ENCODE measurements at regions not wholly inside any gene's neighbourhood (a gene's known extent, or its start where the extent isn't known, plus 50 kb on each side); places are given as distances from the start of the nearest gene placed in this dataset.
A peak's percentile ranks its signal among the peaks of the same experiment; 100 is the strongest.

GRCh38 chr4:52371841-52372240, 287.3 kb downstream of the USP46 start:
- H3K27me3 ChIP-seq (ENCODE audit: insufficient read depth, low read length, poor library complexity, severe bottlenecking), result no peaks in the 10 kb centered on the region
- no peak overlapping the region for H3K27ac ChIP-seq (ENCODE audit: low read depth, low read length)
- H3K4me1 Mint-ChIP-seq, result no peaks in the 10 kb centered on the region
- ChIA-PET CTCF (no interaction called here), POLR2A (no interaction called here)
- H3K36me3 ChIP-seq (ENCODE audit: insufficient read depth, low read length), result no peaks in the 10 kb centered on the region
- no peak overlapping the region for H3K4me3 Mint-ChIP-seq
- H3K36me3 Mint-ChIP-seq, result no peaks in the 10 kb centered on the region
- H3K4me1 ChIP-seq (ENCODE audit: insufficient read depth, low read length), result no peaks in the 10 kb centered on the region
- DNase-seq, result no peak
- no peaks in the 10 kb centered on the region for H3K27me3 Mint-ChIP-seq
- no peak overlapping the region for H3K27ac Mint-ChIP-seq
- H3K4me3 ChIP-seq (ENCODE audit: low read length), result no peak overlapping the region
- no peaks in the 10 kb centered on the region for H3K9me3 ChIP-seq (ENCODE audit: low read length)
- no peaks in the 10 kb centered on the region for H3K9me3 Mint-ChIP-seq

DNA sequence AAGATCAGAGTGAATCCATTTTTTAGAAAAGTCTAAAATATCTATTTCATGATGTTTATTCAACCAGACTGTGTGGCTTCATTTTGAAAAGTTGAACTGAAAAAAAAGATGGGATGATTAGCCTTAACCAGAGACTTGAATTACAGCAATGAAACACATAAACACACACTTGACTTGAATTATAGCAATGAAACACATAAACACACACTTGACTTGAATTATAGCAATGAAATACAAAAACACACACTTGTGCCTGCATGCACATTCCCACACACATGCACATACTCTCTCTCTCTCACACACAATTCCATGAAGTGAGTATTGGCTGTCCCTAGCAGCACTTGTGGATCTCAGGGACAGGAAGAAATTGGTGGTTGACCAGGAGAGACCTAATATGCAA, 286.8 kb downstream of the USP46 start:
- H3K9me3 ChIP-seq (ENCODE audit: low read length), result no peaks in the 10 kb centered on the region
- no peaks in the 10 kb centered on the region for H3K27me3 ChIP-seq (ENCODE audit: insufficient read depth, low read length, poor library complexity, severe bottlenecking)
- H3K27ac ChIP-seq (ENCODE audit: low read depth, low read length), result no peak overlapping the region
- Mint-ChIP-seq H3K27me3 (no peaks in the 10 kb centered on the region), H3K27ac (no peak overlapping the region), H3K9me3 (no peaks in the 10 kb centered on the region), H3K36me3 (no peaks in the 10 kb centered on the region), H3K4me1 (no peaks in the 10 kb centered on the region), H3K4me3 (no peak overlapping the region)
- ChIA-PET POLR2A (no interaction called here), CTCF (no interaction called here)
- no peak overlapping the region for H3K4me3 ChIP-seq (ENCODE audit: low read length)
- no peaks in the 10 kb centered on the region for H3K4me1 ChIP-seq (ENCODE audit: insufficient read depth, low read length)
- H3K36me3 ChIP-seq (ENCODE audit: insufficient read depth, low read length), result no peaks in the 10 kb centered on the region
- DNase-seq, result no peak

DNA sequence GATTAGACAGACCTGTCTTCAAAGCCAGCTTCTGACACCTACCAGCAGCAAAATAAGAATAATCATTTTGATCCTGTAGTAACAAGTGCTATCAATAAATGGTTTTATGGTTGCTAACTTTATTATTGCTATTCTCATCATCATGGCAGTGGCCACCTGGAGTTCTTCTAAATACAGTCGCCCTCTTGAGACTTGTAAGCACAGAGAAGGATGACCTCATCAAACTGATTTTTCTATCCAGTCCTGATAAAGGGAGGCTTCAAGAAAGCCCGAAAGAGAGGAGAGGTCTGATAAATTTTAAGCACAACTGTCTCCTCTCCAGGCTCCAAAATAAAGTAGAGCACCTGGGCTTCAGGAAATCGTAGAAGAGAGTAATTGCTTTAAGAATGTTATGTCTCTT, 286.4 kb downstream of the USP46 start:
- CTCF ChIA-PET, result no interaction called here
- H3K27ac ChIP-seq (ENCODE audit: low read depth, low read length), result no peak overlapping the region

DNA sequence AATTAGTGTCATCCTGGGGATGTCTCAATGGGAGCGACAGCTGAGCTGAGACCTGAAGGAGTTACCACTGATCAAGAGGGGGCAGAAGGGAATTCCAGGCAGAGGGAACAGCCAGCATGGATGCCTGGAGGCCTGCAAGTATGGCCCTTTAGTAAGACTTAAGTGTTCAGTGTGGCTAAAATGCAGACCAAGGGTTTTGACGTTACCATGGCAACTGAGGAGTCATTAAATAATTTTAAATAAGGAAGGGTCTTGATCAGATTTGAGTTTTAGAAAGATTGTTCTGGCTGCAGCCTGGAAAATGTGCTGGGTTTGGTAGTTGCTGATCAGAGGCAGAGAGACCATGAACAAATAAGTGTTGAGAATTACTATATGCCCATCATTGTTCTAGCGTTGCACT, 285.5 kb downstream of the USP46 start:
- no peaks in the 10 kb centered on the region for H3K36me3 Mint-ChIP-seq
- ChIA-PET POLR2A (no interaction called here), CTCF (interaction anchor here (1.5 kb wide), 1 partner anchor 609 kb away, joined by 3 read pairs; no protein-coding TSS in a partner anchor)
- no peaks in the 10 kb centered on the region for H3K4me1 Mint-ChIP-seq
- Histone ChIP-seq H3K4me3 (ENCODE audit: low read length) (no peak overlapping the region), H3K27me3 (ENCODE audit: insufficient read depth, low read length, poor library complexity, severe bottlenecking) (no peaks in the 10 kb centered on the region), H3K4me1 (ENCODE audit: insufficient read depth, low read length) (no peaks in the 10 kb centered on the region), H3K27ac (ENCODE audit: low read depth, low read length) (no peak overlapping the region), H3K36me3 (ENCODE audit: insufficient read depth, low read length) (no peaks in the 10 kb centered on the region), H3K9me3 (ENCODE audit: low read length) (no peaks in the 10 kb centered on the region)
- no peak for DNase-seq
- H3K27me3 Mint-ChIP-seq, result peaks cover 0 to under 1% of the 10 kb centered on the region in 2 donors
- no peaks in the 10 kb centered on the region for H3K9me3 Mint-ChIP-seq
- no peak overlapping the region for H3K27ac Mint-ChIP-seq
- no peak overlapping the region for H3K4me3 Mint-ChIP-seq

More for the DNA sequence above, 286.4 kb downstream of the USP46 start:
- POLR2A ChIA-PET, result no interaction called here
- Mint-ChIP-seq H3K9me3 (no peaks in the 10 kb centered on the region), H3K36me3 (no peaks in the 10 kb centered on the region), H3K4me3 (no peak overlapping the region), H3K4me1 (no peaks in the 10 kb centered on the region), H3K27ac (no peak overlapping the region), H3K27me3 (no peaks in the 10 kb centered on the region)
- Histone ChIP-seq H3K4me3 (ENCODE audit: low read length) (no peak overlapping the region), H3K27me3 (ENCODE audit: insufficient read depth, low read length, poor library complexity, severe bottlenecking) (no peaks in the 10 kb centered on the region), H3K9me3 (ENCODE audit: low read length) (no peaks in the 10 kb centered on the region), H3K4me1 (ENCODE audit: insufficient read depth, low read length) (no peaks in the 10 kb centered on the region), H3K36me3 (ENCODE audit: insufficient read depth, low read length) (no peaks in the 10 kb centered on the region)
- no peak for DNase-seq

- H3K9me3 Mint-ChIP-seq, result no peaks in the 10 kb centered on the region
Measured at GRCh38 chr4:52374877-52375276, 284.2 kb downstream of the USP46 start.

DNA sequence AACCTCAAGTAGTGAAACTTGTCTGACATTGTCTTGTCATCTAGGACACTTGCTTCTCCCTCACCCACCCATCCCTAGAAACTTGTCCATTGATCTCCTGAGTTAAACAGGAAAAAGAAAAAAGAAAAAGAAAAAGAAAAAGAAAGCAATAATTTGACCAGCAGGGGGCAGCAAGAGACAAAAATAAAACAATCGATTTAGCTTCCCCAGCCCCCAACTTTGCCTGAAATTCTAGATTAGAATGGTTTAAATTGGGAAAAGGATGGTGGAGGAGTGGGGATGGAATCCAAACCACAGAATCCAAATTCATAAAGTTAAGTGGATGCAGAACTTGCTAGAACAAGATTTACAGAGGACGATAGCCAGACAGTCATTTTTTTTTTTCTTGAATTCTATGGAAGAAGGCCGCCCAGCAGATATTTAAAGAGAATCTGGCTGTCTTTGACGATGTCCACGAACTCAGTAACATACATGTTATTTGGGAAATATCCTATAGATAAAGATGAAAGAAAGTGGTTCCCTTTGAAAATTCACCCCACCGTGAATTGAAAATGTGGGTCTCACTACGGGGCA, 282.9 kb downstream of the USP46 start:
- Mint-ChIP-seq H3K27ac (no peak overlapping the region), H3K36me3 (no peaks in the 10 kb centered on the region), H3K27me3 (peaks cover 0 to 1% of the 10 kb centered on the region in 2 donors), H3K9me3 (no peaks in the 10 kb centered on the region), H3K4me3 (no peak overlapping the region), H3K4me1 (no peaks in the 10 kb centered on the region)
- no peak overlapping the region for H3K4me3 ChIP-seq (ENCODE audit: low read length)
- H3K36me3 ChIP-seq (ENCODE audit: insufficient read depth, low read length), result no peaks in the 10 kb centered on the region
- ChIA-PET POLR2A (no interaction called here), CTCF (interaction anchor here (0.9 to 2.7 kb wide), 6 partner anchors 8 to 1857 kb away, joined by 3 to 7 read pairs (median 3); no protein-coding TSS in a partner anchor)
- H3K27ac ChIP-seq (ENCODE audit: low read depth, low read length), result no peak overlapping the region
- DNase-seq, result peak in 1 of 5 donors; percentile 21
- H3K4me1 ChIP-seq (ENCODE audit: insufficient read depth, low read length), result no peaks in the 10 kb centered on the region
- H3K27me3 ChIP-seq (ENCODE audit: insufficient read depth, low read length, poor library complexity, severe bottlenecking), result no peaks in the 10 kb centered on the region
- H3K9me3 ChIP-seq (ENCODE audit: low read length), result no peaks in the 10 kb centered on the region

More at GRCh38 chr4:52374877-52375276, 284.2 kb downstream of the USP46 start:
- Histone ChIP-seq H3K27me3 (ENCODE audit: insufficient read depth, low read length, poor library complexity, severe bottlenecking) (no peaks in the 10 kb centered on the region), H3K4me3 (ENCODE audit: low read length) (no peak overlapping the region), H3K36me3 (ENCODE audit: insufficient read depth, low read length) (no peaks in the 10 kb centered on the region), H3K27ac (ENCODE audit: low read depth, low read length) (no peak overlapping the region), H3K9me3 (ENCODE audit: low read length) (no peaks in the 10 kb centered on the region), H3K4me1 (ENCODE audit: insufficient read depth, low read length) (no peaks in the 10 kb centered on the region)
- Mint-ChIP-seq H3K4me1 (no peaks in the 10 kb centered on the region), H3K36me3 (no peaks in the 10 kb centered on the region), H3K4me3 (no peak overlapping the region), H3K27ac (no peak overlapping the region), H3K27me3 (peaks cover 0 to 1% of the 10 kb centered on the region in 2 donors)
- DNase-seq, result no peak
- ChIA-PET POLR2A (no interaction called here), CTCF (interaction anchor here (1.5 to 2.7 kb wide), 2 partner anchors 608 to 1859 kb away, joined by 3 to 7 read pairs; no protein-coding TSS in a partner anchor)

- H3K36me3 Mint-ChIP-seq, result no peaks in the 10 kb centered on the region
- no peaks in the 10 kb centered on the region for H3K27me3 ChIP-seq (ENCODE audit: insufficient read depth, low read length, poor library complexity, severe bottlenecking)
- H3K4me3 Mint-ChIP-seq, result no peak overlapping the region
- H3K27me3 Mint-ChIP-seq, result peaks cover 0 to 1% of the 10 kb centered on the region in 2 donors
- H3K9me3 Mint-ChIP-seq, result no peaks in the 10 kb centered on the region
- H3K4me3 ChIP-seq (ENCODE audit: low read length), result no peak overlapping the region
- no peaks in the 10 kb centered on the region for H3K4me1 Mint-ChIP-seq
- no peak for DNase-seq
- H3K9me3 ChIP-seq (ENCODE audit: low read length), result no peaks in the 10 kb centered on the region
- CTCF ChIA-PET, result interaction anchor here (0.7 to 2.7 kb wide), 3 partner anchors 9 to 1856 kb away, joined by 3 to 7 read pairs (median 5); no protein-coding TSS in a partner anchor
- POLR2A ChIA-PET, result no interaction called here
- no peaks in the 10 kb centered on the region for H3K4me1 ChIP-seq (ENCODE audit: insufficient read depth, low read length)
- no peak overlapping the region for H3K27ac ChIP-seq (ENCODE audit: low read depth, low read length)
- H3K36me3 ChIP-seq (ENCODE audit: insufficient read depth, low read length), result no peaks in the 10 kb centered on the region
- H3K27ac Mint-ChIP-seq, result no peak overlapping the region
Measured at GRCh38 chr4:52377563-52377962, 281.5 kb downstream of the USP46 start.

DNA sequence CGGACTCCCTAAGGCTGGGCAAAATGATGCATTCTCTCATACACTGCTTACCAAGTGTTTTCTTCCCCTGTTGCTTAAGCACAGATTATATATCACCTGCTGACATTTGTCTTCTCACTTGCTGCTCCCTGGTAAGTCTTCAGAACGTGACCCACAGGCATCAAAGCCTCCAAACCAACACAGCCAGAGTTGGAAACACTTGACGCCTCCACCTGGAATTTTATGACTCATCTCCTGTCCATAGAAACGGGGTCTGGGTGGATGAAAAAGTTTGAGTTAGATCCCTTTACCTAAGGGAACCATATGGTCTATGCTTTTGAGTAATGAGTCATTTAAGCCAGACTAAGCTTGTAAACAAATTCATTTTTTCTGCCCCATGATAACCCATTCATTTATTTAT, 251.6 kb downstream of the USP46 start:
- no peak for DNase-seq
- Mint-ChIP-seq H3K36me3 (no peaks in the 10 kb centered on the region), H3K27ac (no peak overlapping the region), H3K4me3 (no peak overlapping the region), H3K9me3 (peaks cover 5 to 17% (median 12%) of the 10 kb centered on the region in 5 donors), H3K4me1 (no peaks in the 10 kb centered on the region), H3K27me3 (peaks cover 2 to 3% of the 10 kb centered on the region in 2 donors)
- ChIA-PET CTCF (no interaction called here), POLR2A (no interaction called here)
- Histone ChIP-seq H3K27me3 (ENCODE audit: insufficient read depth, low read length, poor library complexity, severe bottlenecking) (no peaks in the 10 kb centered on the region), H3K27ac (ENCODE audit: low read depth, low read length) (no peak overlapping the region), H3K4me1 (ENCODE audit: insufficient read depth, low read length) (no peaks in the 10 kb centered on the region), H3K9me3 (ENCODE audit: low read length) (no peaks in the 10 kb centered on the region), H3K36me3 (ENCODE audit: insufficient read depth, low read length) (no peaks in the 10 kb centered on the region), H3K4me3 (ENCODE audit: low read length) (no peak overlapping the region)

All from CD8-positive, alpha-beta memory T cell (primary cell).